ENCODE measurements at regions not wholly inside any gene's neighbourhood (a gene's known extent, or its start where the extent isn't known, plus 50 kb on each side); places are given as distances from the start of the nearest gene placed in this dataset.
"Not testable (repeated sequence)": the region's sequence is repeated elsewhere in the genome, so short reads cannot be mapped to it uniquely, and the experiment has no call there.

DNA sequence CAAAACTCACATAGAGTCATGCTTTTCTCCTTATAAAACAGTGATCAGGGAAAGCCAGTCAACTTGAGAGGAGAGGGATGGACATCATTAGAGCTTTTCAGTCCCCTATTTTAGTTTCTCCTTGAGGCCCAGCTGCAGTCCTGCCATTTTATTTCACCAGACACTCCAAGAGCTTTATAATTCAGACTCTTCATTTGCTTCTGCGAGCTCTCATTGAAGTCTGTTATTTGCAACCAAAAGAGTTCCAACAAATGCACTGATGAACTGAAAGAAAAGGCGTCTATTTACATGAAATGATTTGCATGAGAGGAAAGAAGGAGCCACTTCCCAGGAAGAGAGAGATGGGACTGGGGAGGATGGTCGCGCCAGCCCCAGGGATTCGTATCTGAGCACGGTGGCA, 86.8 kb downstream of the NDUFA12 start:
- no peak for DNase-seq (ENCODE audit: low read depth in 2 of 2)

DNA sequence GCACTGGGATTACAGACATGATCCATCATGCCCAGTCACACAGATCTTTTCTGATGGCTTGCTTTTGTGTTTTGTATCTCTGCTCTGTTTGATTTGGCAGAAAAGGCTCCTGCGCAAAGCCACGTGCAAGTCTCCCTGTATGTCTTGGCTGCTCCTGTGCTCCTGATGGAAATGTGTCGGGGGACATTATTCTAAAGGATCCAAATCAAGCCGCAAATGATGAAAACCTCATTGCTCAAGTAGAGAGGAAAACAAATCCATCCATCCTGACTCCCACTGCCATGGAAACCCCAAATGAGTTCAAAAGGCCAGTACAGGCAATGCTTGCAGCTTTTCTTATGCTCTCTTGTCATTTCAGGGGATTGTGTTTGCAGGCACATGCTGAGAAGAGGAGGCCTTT, 93.8 kb downstream of the NDUFA12 start:
- no peak for DNase-seq (ENCODE audit: low read depth in 2 of 2)

DNA sequence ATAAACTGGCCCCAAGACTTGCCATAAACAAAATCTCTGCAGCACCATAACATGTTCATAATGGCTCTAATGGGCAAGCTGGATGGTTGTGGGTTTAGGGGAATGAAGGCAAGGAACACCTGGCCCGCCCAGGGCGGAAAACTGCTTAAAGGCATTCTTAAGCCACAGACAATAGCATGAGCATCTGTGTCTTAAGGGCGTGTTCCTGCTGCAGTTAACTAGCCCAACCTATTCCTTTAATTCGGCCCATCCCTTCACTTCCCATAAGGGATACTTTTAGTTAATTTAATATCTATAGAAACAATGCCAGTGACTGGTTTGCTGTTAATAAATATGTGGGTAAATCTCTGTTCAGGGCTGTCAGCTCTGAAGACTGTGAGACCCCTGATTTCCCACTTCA, 97.7 kb downstream of the NDUFA12 start:
- DNase-seq (ENCODE audit: low read depth in 2 of 2), result not testable (repeated sequence)

DNA sequence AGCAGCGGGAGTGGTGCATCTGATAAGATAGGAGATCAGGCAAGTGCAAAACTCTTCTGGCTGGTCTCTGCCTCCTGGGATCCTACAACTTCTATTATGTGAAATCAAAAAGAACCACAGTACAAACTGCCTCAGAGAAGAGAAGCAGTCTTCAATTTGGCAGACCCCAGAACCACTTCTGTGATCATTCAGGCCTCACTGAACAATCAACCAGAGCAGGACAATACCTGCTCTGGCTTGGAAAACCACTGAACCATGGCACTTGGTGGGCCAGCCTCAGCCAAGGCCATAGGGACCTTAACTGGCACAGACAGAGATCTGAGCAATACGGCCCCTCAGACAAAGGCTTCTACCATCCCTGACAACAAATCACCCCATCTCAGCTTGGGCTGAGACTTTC, 103.0 kb downstream of the NDUFA12 start:
- no peak for DNase-seq (ENCODE audit: low read depth in 2 of 2)

DNA sequence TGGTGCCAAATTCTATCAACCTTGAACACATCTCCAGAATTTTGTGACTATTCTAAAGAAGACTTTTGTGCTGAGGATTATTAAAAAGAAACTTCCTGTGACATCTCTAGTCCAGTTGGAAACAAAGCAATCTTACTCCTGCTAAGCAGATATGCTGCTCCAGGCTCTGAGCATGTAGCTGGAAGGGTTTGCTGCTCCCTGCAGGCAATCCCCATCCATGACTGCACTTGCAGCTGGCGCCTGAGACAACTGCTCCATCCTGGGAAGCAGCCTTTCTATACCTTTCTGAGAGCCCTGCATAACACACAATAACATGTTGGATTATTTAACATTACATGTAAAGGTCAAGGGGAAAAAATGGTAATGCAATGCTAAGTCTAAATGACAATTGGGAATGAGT, 105.1 kb downstream of the NDUFA12 start:
- peak in 1 of 2 donors; percentile 19 for DNase-seq (ENCODE audit: low read depth in 2 of 2)

DNA sequence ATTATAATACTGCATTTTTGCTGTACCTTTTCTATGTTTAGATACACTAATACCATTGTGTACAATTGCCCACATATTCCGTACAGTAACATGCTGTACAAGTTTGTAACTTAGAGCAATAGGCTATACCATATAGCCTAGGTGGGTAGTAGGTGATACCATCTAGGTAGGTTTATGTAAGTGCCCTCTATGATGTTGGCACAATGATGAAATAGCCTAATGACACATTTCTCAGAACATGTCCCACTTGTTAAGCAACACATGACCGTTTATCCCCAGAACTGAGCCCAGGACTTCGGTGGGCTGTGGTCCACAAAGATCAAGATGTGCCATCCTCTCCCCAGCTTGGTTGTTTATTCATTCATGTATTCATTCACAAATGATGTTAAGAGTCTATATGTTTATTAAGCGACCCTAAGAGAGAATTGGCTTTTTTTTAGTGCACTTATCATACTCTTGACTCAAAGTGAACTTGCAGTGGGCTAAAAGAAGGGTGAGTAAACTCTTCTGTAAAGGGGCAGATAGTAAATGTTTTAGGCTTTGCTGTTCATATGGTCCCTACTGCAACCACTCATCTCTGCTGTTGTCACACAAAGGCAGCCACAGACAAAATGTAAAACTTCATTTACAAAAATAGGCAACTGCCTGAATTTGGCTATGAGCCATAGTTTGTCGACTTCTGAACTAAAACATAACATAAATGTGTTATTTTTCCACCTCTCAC, 110.8 kb downstream of the NDUFA12 start:
- DNase-seq (ENCODE audit: low read depth in 2 of 2), result peak in 1 of 2 donors; percentile 12

DNA sequence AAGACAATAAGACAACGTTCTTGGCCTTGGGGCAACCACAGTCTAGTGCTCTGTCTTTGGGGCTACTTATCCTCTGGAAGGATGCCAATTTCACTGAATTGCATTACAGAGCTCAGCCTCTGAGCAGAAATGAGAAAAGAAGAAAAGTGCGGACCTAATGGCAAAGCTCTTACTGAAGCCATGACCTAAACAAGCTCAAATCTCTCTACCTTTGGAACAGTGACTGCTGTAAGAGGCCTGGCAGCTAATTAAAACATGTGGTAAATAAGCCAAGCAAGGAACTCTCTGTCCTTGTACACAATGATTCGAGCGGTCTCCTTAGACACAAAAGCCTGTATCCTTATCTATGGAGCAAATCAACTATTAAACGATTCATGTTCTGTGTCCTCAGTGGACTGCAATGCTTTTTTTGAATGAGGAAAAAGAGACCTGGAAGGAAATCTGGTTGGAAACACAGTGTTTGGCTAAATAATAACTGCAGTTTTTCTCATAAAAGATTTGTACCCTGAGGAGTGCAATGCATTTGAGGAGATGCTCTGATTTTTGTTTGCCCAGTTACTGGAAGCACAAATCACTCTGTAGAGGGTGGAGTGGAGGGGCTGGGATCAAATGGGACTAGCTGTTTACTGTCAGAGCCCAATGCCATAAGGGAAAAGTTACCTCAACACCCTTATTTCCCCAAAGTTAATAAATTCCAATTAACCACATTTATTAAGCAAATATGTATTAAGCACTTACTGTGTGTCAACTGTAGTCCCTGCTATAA, 113.9 kb downstream of the NDUFA12 start:
- no peak for DNase-seq (ENCODE audit: low read depth in 2 of 2)

DNA sequence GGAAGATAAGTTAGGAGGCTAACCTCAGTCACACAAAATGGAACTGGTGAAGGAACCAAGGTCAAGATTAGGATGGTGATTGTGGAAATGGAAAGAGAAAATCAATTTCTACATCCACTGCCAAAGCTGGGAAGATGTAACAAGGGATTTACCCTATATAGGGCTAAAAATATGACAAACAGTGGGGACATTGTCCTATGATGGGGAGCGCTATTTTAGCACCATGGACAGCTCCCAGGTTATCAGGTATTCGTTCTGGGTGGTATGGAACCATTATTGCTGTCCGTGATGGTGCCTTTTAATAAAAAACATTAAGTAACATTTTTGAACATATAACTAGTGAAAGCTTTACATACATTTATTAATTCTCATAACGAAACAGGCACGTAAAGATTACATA, 124.0 kb downstream of the NDUFA12 start:
- DNase-seq (ENCODE audit: low read depth in 2 of 2), result peak in 1 of 2 donors; percentile 37

DNA sequence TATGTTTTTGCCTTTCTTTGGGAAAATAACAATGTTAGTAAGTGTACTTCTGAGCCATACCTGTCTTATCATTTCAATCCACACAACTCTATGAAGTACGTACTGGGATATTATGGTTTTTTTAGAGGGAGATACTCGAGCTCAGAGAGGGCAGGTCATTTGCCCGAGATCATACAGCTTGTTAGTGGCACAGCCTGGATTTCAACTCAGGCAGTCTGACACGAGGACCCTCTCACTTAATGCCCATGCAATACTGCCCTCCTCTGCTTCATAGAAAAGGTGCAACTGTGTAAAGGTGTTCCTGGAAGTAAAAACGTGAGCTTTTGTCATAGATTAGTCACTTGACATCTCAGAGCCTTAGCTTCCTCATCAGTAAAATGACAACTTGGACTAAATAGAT, 128.0 kb downstream of the NDUFA12 start:
- DNase-seq (ENCODE audit: low read depth in 2 of 2), result peak; percentile 30 to 61

DNA sequence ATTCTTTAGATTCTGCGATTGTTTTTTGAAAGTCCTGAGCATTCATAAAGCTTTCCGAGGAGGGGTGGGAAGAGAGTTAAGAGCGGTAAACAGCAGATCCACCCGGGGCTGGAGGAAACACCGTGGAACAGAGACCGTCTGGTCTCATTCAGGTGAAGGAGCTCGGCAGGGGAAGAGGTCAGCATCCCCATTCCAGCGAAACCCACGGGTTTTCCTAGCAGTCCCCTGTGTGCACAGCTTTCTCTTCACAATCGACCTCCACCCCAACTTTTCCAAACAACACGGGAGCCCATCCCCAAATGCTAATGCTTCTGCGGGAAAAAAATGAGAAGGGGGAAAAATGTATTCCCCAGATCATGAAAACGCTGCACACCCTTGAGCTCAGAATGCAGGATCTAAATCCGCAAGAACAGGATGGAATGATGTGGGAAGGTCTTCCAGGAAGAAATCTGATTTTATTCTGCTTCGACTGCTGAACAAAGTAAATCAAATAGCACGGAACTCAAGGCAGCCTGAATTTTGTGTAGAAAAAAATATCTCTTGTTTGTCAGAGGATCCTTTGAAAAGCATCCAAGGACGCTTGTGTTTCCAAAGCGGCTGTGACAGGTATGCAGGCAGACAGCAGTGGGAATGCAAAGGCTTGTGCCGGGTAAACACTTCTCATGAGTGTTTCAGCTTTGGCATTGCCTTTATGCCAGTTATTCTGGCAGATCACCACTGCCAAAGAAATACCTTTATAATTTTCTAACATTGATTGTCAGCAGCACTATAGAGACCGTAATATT, 128.8 kb downstream of the NDUFA12 start:
- DNase-seq (ENCODE audit: low read depth in 2 of 2), result no peak

DNA sequence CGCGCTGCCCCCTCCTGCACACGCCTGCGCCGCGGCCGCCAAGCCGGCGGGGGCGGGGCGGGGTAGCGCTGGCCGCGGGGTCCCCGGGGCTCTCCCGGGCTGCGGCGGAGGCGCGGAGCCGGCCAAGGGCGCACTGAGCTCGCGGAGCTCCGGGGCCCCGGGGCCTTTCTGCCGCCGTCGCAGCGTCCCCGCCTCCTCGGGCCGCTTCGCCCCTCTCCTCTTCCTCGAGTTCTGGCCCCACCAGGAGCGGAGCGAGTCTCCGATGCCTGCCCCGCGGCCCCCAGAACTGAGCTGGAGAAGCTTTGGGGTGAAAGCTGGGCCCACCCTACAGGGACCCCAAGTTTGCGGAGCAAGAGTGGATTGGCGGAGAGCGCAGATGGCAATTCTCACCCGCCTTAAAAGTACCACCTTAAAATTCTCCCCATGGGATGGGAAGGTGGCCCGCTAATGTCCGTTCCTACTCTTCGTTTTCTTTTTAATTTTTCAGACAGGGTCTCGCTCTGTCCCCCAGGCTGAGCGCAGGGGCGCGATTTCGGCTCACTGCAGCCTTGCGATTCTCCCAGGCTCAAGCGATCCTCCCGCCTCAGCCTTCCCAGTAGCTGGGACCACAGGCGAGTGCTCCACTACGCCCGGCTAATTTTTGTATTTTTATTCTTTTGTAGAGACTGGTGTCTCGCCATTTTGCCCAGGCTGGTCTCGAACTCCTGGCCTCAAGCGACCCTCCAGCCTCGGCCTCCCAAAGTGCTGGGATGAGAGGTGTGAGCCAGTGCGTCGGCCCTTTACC, 129.6 kb downstream of the NDUFA12 start:
- DNase-seq (ENCODE audit: low read depth in 2 of 2), result peak in 1 of 2 donors; percentile 10

DNA sequence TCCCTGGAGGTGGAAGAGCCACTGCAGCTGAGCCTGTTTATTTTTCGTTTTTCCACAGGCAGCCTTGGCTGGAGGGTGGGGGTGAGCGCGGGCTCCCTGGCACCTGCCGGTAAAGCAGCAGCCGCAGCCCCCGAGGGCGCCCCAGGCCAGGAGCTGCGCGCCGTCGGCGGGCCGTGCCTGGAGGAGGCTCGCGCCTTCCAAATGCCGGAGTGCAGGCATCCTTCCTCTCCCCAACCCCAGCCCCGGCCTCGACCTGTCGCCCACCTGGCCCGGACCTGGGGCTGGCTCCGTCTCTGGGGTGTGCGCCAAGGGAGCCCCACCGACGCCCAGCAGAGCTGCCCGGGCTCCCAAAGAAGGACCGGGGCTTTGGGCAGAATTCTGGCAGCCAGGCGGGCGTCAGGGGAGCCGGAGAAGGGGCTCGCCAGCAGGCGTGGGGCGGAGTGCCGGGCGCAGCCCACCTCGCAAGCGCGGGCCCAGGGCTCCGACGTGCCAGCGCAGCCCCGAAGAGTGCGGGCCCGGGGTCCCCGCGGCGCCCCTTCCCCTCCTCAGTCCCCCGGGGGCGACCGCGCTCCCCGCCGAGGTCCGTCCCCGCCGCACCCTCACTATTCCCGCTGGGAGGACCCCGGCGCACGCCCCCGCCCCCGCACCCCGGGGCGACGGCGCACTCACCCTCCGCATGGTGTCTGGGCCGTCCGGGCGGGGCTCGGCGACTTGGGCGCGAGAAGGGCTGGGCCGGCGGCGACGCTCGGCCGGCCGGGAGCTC, 130.3 kb downstream of the NDUFA12 start:
- no peak for DNase-seq (ENCODE audit: low read depth in 2 of 2)

DNA sequence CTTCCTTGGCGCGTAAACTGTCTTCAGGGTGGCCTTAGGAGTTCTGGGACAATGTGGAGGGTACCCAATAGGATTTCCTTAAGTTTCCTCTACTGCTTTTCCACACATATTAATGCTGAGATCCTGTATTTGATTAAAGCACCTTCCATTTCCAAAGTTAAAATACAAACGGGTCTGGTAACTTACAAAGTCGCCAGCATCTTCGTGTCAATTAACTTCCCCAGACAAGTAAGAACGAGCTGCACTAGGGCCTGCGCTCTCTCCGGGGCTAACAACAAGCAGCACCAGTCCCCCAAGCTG, 130.9 kb downstream of the NDUFA12 start:
- DNase-seq (ENCODE audit: low read depth in 2 of 2), result no peak

DNA sequence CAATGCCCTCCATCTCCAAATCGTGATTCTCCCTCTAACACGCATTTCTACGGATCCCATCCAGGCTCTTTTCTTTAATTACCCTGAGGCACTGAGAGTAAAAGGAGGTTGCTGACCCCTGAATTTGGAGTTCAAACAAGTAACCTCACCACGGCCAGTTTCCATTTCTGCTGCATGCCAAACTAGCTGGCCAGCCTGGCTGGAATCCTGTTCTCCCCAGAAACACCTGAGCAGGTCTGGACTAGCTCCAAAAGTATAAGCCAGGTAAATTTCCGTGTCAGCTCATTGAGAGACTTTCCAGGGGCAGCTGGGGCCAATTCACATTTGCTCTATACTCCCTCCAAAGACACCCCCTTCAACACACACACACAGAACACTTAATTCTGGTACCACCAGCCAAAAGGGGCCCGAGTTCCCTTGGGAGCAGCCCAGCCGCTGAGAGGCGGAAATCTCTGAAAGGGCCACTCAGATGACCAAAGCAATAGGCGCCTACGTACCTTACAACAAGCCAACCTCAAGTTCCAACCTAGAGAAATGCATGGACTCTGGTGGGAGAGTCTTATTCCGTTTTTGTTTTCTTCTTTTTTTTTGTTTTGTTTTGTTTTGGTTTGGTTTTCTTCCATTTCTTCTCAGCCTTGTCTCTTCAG, 131.4 kb downstream of the NDUFA12 start:
- no peak for DNase-seq (ENCODE audit: low read depth in 2 of 2)

DNA sequence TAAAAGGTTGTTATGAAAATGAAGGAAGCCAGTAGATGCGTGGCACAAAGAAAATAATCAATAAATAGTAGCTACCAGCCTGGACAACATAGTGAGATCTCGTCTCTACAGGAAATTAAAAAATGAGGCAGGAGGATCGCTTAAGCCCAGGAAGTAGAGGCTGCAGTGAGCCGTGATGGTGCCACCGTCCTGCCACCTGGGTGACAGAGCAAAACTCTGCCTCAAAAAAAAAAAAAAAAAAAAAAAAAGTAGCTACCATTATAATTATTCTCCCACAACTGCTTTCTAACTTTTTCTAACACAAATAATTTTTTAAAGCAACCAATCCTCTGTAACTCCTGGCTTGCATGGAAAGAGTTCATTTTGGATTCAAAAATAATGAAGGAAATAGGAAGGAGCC, 133.0 kb downstream of the NDUFA12 start:
- DNase-seq (ENCODE audit: low read depth in 2 of 2), result no peak

DNA sequence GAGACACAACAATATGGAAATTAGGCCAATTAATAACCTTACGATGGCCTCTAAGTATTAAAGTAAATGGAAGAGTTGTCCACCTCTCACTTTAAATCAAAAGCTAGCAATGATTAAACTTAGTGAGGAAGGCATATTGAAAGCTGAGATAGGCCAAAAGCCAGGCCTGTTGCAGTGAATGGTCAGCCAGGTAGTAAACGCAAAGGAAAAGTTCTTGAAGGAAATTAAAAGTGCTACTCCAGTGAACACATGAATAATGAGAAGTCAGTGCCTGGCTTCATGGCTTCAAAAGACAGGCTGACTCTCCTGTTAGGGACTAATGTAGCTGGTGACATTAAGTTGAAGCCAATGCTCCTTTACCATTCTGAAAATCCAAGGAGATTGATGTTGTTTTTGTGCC, 135.3 kb downstream of the NDUFA12 start:
- DNase-seq (ENCODE audit: low read depth in 2 of 2), result no peak

DNA sequence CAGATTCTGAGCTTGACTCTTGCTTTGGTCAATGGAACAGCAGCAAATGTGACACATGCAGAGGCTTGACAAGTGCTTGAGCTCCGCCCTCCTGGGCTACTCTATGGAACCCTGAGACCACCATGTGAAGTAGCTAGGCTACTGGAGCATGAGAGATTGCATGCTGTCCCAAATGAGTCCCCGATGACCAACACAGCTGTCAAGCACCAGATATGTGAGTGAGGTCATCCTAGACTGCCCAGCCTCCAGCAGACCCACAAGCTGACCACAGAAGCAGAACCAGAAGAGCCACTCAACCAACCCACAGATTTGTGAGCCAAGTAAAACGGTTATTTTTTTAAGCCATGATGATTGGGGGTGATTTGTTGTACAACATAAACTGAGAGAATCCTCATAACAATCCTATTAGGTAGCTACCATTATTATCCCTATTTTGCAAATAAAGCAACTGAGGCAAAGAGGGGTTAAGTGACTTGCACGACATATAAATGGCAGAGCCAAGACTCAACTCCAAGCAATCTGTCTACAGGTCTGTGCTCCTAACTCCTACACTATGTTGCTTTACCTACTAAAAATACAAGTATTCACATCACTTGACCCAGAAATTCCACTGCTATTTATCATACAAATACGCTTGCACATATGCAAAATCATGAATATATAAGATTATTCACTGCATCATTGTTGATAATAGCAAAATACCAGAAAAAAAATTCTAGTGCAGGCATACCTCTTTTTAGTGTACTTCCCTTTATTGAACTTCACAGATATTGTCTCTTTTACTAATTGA, 136.2 kb downstream of the NDUFA12 start:
- DNase-seq (ENCODE audit: low read depth in 2 of 2), result no peak

DNA sequence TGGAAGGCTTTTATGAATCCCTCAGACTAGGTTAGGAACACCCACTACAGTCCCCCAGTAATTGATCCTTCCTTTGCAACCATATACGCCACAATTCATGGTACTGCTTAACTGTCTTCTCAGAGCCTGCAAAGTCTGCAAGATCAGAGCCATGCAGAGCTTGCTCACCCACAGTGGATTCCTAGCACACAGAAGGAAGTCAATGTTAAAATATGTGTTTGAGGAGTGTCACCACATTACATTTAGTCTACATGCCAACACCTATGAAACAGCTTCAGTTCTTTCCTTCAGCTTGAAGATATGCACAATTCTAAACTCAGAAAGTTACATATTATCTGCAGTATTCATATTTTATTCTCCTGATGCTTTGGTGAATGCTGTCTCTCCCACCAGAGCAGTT, 138.5 kb downstream of the NDUFA12 start:
- no peak for DNase-seq (ENCODE audit: low read depth in 2 of 2)

DNA sequence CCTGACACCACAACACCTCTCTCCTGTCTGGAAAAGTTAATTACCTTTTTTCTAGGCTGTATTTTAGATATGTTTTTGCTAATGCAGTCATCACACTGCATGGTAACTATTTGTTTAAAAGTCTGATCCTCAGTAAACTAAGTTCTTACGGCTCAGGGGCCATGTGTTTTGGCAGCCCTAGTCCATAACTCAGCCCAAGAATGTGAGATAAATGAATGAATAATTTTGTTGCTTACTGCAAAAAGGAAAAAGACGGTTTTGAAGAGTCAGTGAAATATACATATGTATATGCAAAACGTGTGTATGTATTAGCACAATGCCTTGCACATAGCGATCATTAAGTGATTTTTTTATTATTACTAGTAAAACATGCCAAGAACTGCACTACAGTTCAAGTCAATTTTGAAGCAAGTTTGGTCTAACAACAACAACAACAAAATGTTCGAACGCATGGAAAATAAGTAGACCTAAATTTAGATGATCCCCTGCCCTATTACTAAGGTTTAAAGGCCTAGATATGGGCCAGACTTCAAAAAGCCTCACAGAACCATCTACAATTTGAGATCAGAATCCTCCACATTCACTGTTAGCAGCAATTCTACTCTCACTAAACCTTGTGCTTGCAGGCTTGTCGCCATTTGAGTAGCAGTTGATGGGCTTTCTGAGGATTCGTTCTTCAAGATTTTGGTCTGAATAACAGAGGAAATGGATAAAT, 140.0 kb downstream of the NDUFA12 start:
- no peak for DNase-seq (ENCODE audit: low read depth in 2 of 2)
